ENCODE measurements at regions not wholly inside any gene's neighbourhood (a gene's known extent, or its start where the extent isn't known, plus 50 kb on each side); places are given as distances from the start of the nearest gene placed in this dataset.

GRCh38 chr16:73768786-73769203 lies 527.8 kb upstream of the PSMD7 start:
- no peak for TF ChIP-seq CTCF (IDR thresholded peaks at IDR 0.05)
- ATAC-seq (ENCODE audit: low FRiP score) (peak; percentile 86), DNase-seq (ENCODE audit: low spot score) (no peak)

- ATAC-seq (ENCODE audit: low FRiP score) (no peak), DNase-seq (ENCODE audit: low spot score) (no peak)
- TF ChIP-seq CTCF (IDR thresholded peaks at IDR 0.05) = no peak
Observed at GRCh38 chr16:73764321-73764720, 532.3 kb upstream of the PSMD7 start.

- no peak for TF ChIP-seq CTCF (IDR thresholded peaks at IDR 0.05)
- ATAC-seq (ENCODE audit: low FRiP score) = no peak
- no peak for DNase-seq (ENCODE audit: low spot score)
Observed at GRCh38 chr16:73756289-73757178, 540.1 kb upstream of the PSMD7 start.

- ATAC-seq (ENCODE audit: low FRiP score) = no peak
- no peak for TF ChIP-seq CTCF (IDR thresholded peaks at IDR 0.05)
Observed at GRCh38 chr16:73753931-73754330, 542.7 kb upstream of the PSMD7 start.

GRCh38 chr16:73750639-73751038 lies 546.0 kb upstream of the PSMD7 start:
- DNase-seq (ENCODE audit: low spot score) (no peak), ATAC-seq (ENCODE audit: low FRiP score) (no peak)
- no peak for TF ChIP-seq CTCF (IDR thresholded peaks at IDR 0.05)

More at GRCh38 chr16:73753931-73754330, 542.7 kb upstream of the PSMD7 start:
- DNase-seq (ENCODE audit: low spot score) = no peak

- ATAC-seq (ENCODE audit: low FRiP score) (no peak), DNase-seq (ENCODE audit: low spot score) (no peak)
- no peak for TF ChIP-seq CTCF (IDR thresholded peaks at IDR 0.05)
Observed at GRCh38 chr16:73747328-73747727, 549.3 kb upstream of the PSMD7 start.

- ATAC-seq (ENCODE audit: low FRiP score) = no peak
- no peak for DNase-seq (ENCODE audit: low spot score)
- no peak for TF ChIP-seq CTCF (IDR thresholded peaks at IDR 0.05)
Observed at GRCh38 chr16:73746554-73746953, 550.1 kb upstream of the PSMD7 start.

Data from omental fat pad (tissue), 3 donors.